Spleen (tissue), 11 donors: ENCODE measurements at regions not wholly inside any gene's neighbourhood (a gene's known extent, or its start where the extent isn't known, plus 50 kb on each side); places are given as distances from the start of the nearest gene placed in this dataset.

Experiments
- DNase-seq: peaks from one replicate; pipeline ENCODE4 v3.0.0-alpha.2; 2020
- H3K27ac ChIP-seq, 8 donors: fragments of 200-600 bp; sonication (generic) in 7 of 8; 1 replicate in 4 of 8; 2 replicates in 4 of 8; pipeline versions ENCODE4 v1.5.0 to v1.8.0; 2016 to 2021; ENCODE audit warnings: inconsistent platforms in 4 of 8, mild to moderate bottlenecking in 4 of 8, moderate library complexity in 1 of 8
- H3K27me3 ChIP-seq, 7 donors: fragments of 200-600 bp; sonication (generic) in 6 of 7; replicated peaks in 1 of 7; 1 replicate in 4 of 7; 2 replicates in 3 of 7; pipeline versions ENCODE4 v1.5.0 to v1.8.0; 2016 to 2021; ENCODE audit warnings: inconsistent platforms in 3 of 7, mild to moderate bottlenecking in 1 of 7
- H3K36me3 ChIP-seq, 6 donors: fragments of 200-600 bp; sonication (generic) in 5 of 6; 1 replicate in 4 of 6; 2 replicates in 2 of 6; pipeline versions ENCODE4 v1.5.0 to v1.8.0; 2016 to 2021; ENCODE audit warnings: inconsistent platforms in 2 of 6
- H3K4me1 ChIP-seq, 6 donors: fragments of 200-600 bp; sonication (generic) in 5 of 6; 1 replicate in 3 of 6; 2 replicates in 3 of 6; pipeline versions ENCODE4 v1.5.0 to v1.8.0; 2016 to 2021; ENCODE audit warnings: inconsistent platforms in 3 of 6
- H3K4me3 ChIP-seq, 8 donors: fragments of 200-600 bp; sonication (generic) in 7 of 8; 1 replicate in 4 of 8; 2 replicates in 4 of 8; pipeline versions ENCODE4 v1.5.0 to v1.8.0; 2016 to 2021; ENCODE audit warnings: inconsistent platforms in 4 of 8, mild to moderate bottlenecking in 4 of 8, moderate library complexity in 2 of 8
- H3K9me3 ChIP-seq, 8 donors: fragments of 200-600 bp; sonication (generic) in 7 of 8; 1 replicate in 4 of 8; 2 replicates in 4 of 8; pipeline versions ENCODE4 v1.5.0 to v1.8.0; 2016 to 2021; ENCODE audit warnings: inconsistent platforms in 4 of 8
- CTCF ChIP-seq, 11 experiments: fragments of 200-600 bp in 7 of 11; fragments of 450-650 bp in 4 of 11; sonication (generic) in 4 of 11; IDR thresholded peaks in 8 of 11; conservative IDR thresholded peaks in 3 of 11; 1 replicate in 7 of 11; 2 replicates in 4 of 11; pipeline versions ENCODE4 v1.4.0 to v1.8.0; 2016 to 2021; ENCODE audit warnings: antibody characterized with exemption in 11 of 11, inconsistent platforms in 4 of 11, mild to moderate bottlenecking in 1 of 11
- POLR2A ChIP-seq, 3 donors: fragments of 450-650 bp; IDR thresholded peaks; one replicate each; pipeline ENCODE4 v1.5.1; 2017; ENCODE audit warnings: antibody characterized with exemption in 3 of 3, mild to moderate bottlenecking in 1 of 3
- POLR2AphosphoS5 ChIP-seq, 3 donors: sonication (generic); formaldehyde crosslinking; IDR thresholded peaks; one replicate each; pipeline ENCODE4 v1.5.1; 2017; ENCODE audit warnings: antibody characterized with exemption in 3 of 3
- WGBS, 5 donors: extraction: QIAGEN DNeasy Blood & Tissue Kit in 3 of 5; methylation state at CpG; one replicate each; pipeline versions ENCODE4 v1.1.5 to v1.1.7; 2013 to 2018; 5-methylcytosine and 5-hydroxymethylcytosine counted together
- intact Hi-C: fragments of 100-400 bp; cut with DNase I; formaldehyde crosslinking; loops from one replicate; pipeline ENCODE4 v1.15.0; 2023; ENCODE audit warnings: low total_unique reads
- donor health status: healthy with polysubstance abuse.
- donor health status: DM: no; HTN: no; CAD: no; lungs with moderate emphysema.
- donor health status: DM: no; HTN: no; CAD: no.
- donor health status: Bipolar disorder and iron deficiency.
- donor health status: healthy.
- donor health status: DM: no; HTN: no; CAD: no.
- donor health status: DM: yes; HTN: yes; CAD: no.

GRCh38 chr21:28554660-28555475, 437.8 kb downstream of the LTN1 start:
- Histone ChIP-seq H3K9me3 (peaks cover 0 to 9% (median 2%) of the 10 kb centered on the region in 8 donors), H3K4me1 (no peaks in the 10 kb centered on the region), H3K27me3 (no peaks in the 10 kb centered on the region), H3K36me3 (peaks cover 0 to 6% (median 0%) of the 10 kb centered on the region in 6 donors), H3K27ac (no peak overlapping the region), H3K4me3 (no peak overlapping the region)
- 85 to 93% (median 87%) methylated on average over 6 to 10 of the region's 10 CpGs for WGBS, 5 donors
- intact Hi-C loops, result no loop called here
- DNase-seq, result no peak
- TF ChIP-seq POLR2AphosphoS5 (IDR thresholded peaks at IDR 0.05), result no peak
- no peak for TF ChIP-seq POLR2A (IDR thresholded peaks at IDR 0.05)
- TF ChIP-seq CTCF (IDR thresholded peaks at IDR 0.05 in 8 of 11, conservative IDR thresholded peaks at IDR 0.05 in 3 of 11), result no peak

- no peak for TF ChIP-seq POLR2AphosphoS5 (IDR thresholded peaks at IDR 0.05)
- TF ChIP-seq CTCF (IDR thresholded peaks at IDR 0.05 in 8 of 11, conservative IDR thresholded peaks at IDR 0.05 in 3 of 11), result no peak
- no peak for TF ChIP-seq POLR2A (IDR thresholded peaks at IDR 0.05)
- no peaks in the 10 kb centered on the region for H3K4me1 ChIP-seq
- peaks cover 0 to 5% (median 0%) of the 10 kb centered on the region in 6 donors for H3K36me3 ChIP-seq
- 75 to 95% (median 91%) methylated on average over 2 of the region's 2 CpGs for WGBS, 5 donors
- no peak for DNase-seq
- no peaks in the 10 kb centered on the region for H3K27me3 ChIP-seq
- no peak overlapping the region for H3K27ac ChIP-seq
- no peak overlapping the region for H3K4me3 ChIP-seq
- no peaks in the 10 kb centered on the region for H3K9me3 ChIP-seq
- intact Hi-C loops, result no loop called here
These were observed 442.4 kb downstream of the LTN1 start for GRCh38 chr21:28550057-28550825.

- intact Hi-C loops, result no loop called here
- TF ChIP-seq POLR2AphosphoS5 (IDR thresholded peaks at IDR 0.05) (no peak), CTCF (IDR thresholded peaks at IDR 0.05 in 8 of 11, conservative IDR thresholded peaks at IDR 0.05 in 3 of 11) (no peak), POLR2A (IDR thresholded peaks at IDR 0.05) (no peak)
- Histone ChIP-seq H3K9me3 (no peaks in the 10 kb centered on the region), H3K4me1 (no peaks in the 10 kb centered on the region), H3K27me3 (no peaks in the 10 kb centered on the region), H3K36me3 (no peaks in the 10 kb centered on the region), H3K27ac (no peak overlapping the region), H3K4me3 (no peak overlapping the region)
- WGBS, 5 donors, result 62 to 72% (median 69%) methylated on average over 2 of the region's 2 CpGs
- no peak for DNase-seq
These were observed 444.4 kb downstream of the LTN1 start for GRCh38 chr21:28548291-28548690.

- 50 to 74% (median 61%) methylated on average over 3 of the region's 3 CpGs for WGBS, 5 donors
- intact Hi-C loops, result no loop called here
- TF ChIP-seq POLR2AphosphoS5 (IDR thresholded peaks at IDR 0.05) (no peak), POLR2A (IDR thresholded peaks at IDR 0.05) (no peak), CTCF (IDR thresholded peaks at IDR 0.05 in 8 of 11, conservative IDR thresholded peaks at IDR 0.05 in 3 of 11) (no peak)
These were observed 444.9 kb downstream of the LTN1 start for GRCh38 chr21:28547766-28548165.

More at GRCh38 chr21:28547766-28548165, 444.9 kb downstream of the LTN1 start:
- no peaks in the 10 kb centered on the region for H3K4me1 ChIP-seq
- H3K4me3 ChIP-seq, result no peak overlapping the region
- no peak overlapping the region for H3K27ac ChIP-seq
- DNase-seq, result no peak
- H3K27me3 ChIP-seq, result no peaks in the 10 kb centered on the region
- H3K9me3 ChIP-seq, result no peaks in the 10 kb centered on the region
- no peaks in the 10 kb centered on the region for H3K36me3 ChIP-seq
